ENCODE measurements at regions not wholly inside any gene's neighbourhood (a gene's known extent, or its start where the extent isn't known, plus 50 kb on each side); places are given as distances from the start of the nearest gene placed in this dataset.

DNA sequence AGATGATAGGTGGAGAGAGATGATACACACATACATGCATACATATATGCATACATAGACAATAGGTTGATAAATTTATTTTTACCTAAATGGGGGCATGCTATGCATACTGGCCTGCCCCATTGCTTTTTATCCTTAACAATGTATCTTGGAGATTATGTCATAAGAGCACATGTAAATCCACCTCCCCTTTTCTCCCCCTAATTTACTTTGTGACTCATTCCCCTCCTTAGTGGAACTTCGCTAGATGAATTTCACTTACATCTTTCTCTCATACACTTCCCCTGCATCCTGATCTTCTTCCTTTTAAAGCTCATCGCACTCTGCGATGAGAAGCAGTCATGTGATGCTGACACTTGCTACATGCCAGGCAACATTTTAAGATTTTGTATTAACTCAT lies 223.6 kb downstream of the C1D start:
- TF ChIP-seq POLR2AphosphoS5 (IDR thresholded peaks at IDR 0.05; ENCODE audit: insufficient read depth, low read depth, low read length) (no peak), CTCF (IDR thresholded peaks at IDR 0.05; ENCODE audit: extremely low read depth in 1 of 2, insufficient read depth in 1 of 2, low read depth in 1 of 2, low read length in 2 of 2) (no peak), MAX (IDR thresholded peaks at IDR 0.05; ENCODE audit: insufficient read depth, insufficient read length) (no peak), GATA2 (IDR thresholded peaks at IDR 0.05; ENCODE audit: insufficient read depth, insufficient read length, low read depth, low read length) (no peak), POLR2A (IDR thresholded peaks at IDR 0.05; ENCODE audit: low read depth, low read length) (no peak)
